ENCODE measurements at regions not wholly inside any gene's neighbourhood (a gene's known extent, or its start where the extent isn't known, plus 50 kb on each side); places are given as distances from the start of the nearest gene placed in this dataset.

- Histone ChIP-seq H3K4me3 (replicated peaks; ENCODE audit: insufficient read depth, low read length) (no peak overlapping the region), H3K27ac (replicated peaks) (no peak overlapping the region), H3K27me3 (ENCODE audit: insufficient read depth, poor library complexity, severe bottlenecking) (no peaks in the 10 kb centered on the region)
- no peak for DNase-seq (ENCODE audit: low read depth in 1 of 2, low spot score in 1 of 2)
- TF ChIP-seq CTCF (IDR thresholded peaks at IDR 0.05; ENCODE audit: insufficient read depth, low read length) (no peak), REST (IDR thresholded peaks at IDR 0.05; ENCODE audit: insufficient replicate concordance, low read depth) (no peak), SPI1 (IDR thresholded peaks at IDR 0.05; ENCODE audit: borderline replicate concordance, low read depth) (no peak), POLR2AphosphoS5 (IDR thresholded peaks at IDR 0.05; ENCODE audit: low read depth) (no peak), GABPA (IDR thresholded peaks at IDR 0.05; ENCODE audit: low read depth) (no peak)
These were observed 287.4 kb upstream of the SNX7 start for GRCh38 chr1:98374098-98374497.

- DNase-seq (ENCODE audit: low read depth in 1 of 2, low spot score in 1 of 2): no peak
- TF ChIP-seq REST (IDR thresholded peaks at IDR 0.05; ENCODE audit: insufficient replicate concordance, low read depth) (no peak), SPI1 (IDR thresholded peaks at IDR 0.05; ENCODE audit: borderline replicate concordance, low read depth) (no peak), CTCF (IDR thresholded peaks at IDR 0.05; ENCODE audit: insufficient read depth, low read length) (no peak), GABPA (IDR thresholded peaks at IDR 0.05; ENCODE audit: low read depth) (no peak), POLR2AphosphoS5 (IDR thresholded peaks at IDR 0.05; ENCODE audit: low read depth) (no peak)
- no peak overlapping the region for H3K4me3 ChIP-seq (replicated peaks; ENCODE audit: insufficient read depth, low read length)
- H3K27me3 ChIP-seq (ENCODE audit: insufficient read depth, poor library complexity, severe bottlenecking): no peaks in the 10 kb centered on the region
- H3K27ac ChIP-seq (replicated peaks): no peak overlapping the region
These were observed 288.5 kb upstream of the SNX7 start for GRCh38 chr1:98373056-98373455.

GRCh38 chr1:98371764-98372163 is 289.8 kb upstream of the SNX7 start:
- no peaks in the 10 kb centered on the region for H3K27me3 ChIP-seq (ENCODE audit: insufficient read depth, poor library complexity, severe bottlenecking)
- H3K27ac ChIP-seq (replicated peaks): no peak overlapping the region
- TF ChIP-seq POLR2AphosphoS5 (IDR thresholded peaks at IDR 0.05; ENCODE audit: low read depth) (no peak), CTCF (IDR thresholded peaks at IDR 0.05; ENCODE audit: insufficient read depth, low read length) (no peak), GABPA (IDR thresholded peaks at IDR 0.05; ENCODE audit: low read depth) (no peak), SPI1 (IDR thresholded peaks at IDR 0.05; ENCODE audit: borderline replicate concordance, low read depth) (no peak), REST (IDR thresholded peaks at IDR 0.05; ENCODE audit: insufficient replicate concordance, low read depth) (no peak)
- no peak for DNase-seq (ENCODE audit: low read depth in 1 of 2, low spot score in 1 of 2)
- H3K4me3 ChIP-seq (replicated peaks; ENCODE audit: insufficient read depth, low read length): no peak overlapping the region
